Retinal pigment epithelial cell (primary cell): ENCODE measurements at regions not wholly inside any gene's neighbourhood (a gene's known extent, or its start where the extent isn't known, plus 50 kb on each side); places are given as distances from the start of the nearest gene placed in this dataset.

Experiments
- DNase-seq: peaks from one replicate; pipeline ENCODE4 v3.0.0-alpha.2; 2010; ENCODE audit warnings: low read depth
- H3K4me3 ChIP-seq: 2 replicates; pipeline ENCODE4 v1.5.1; 2011; ENCODE audit warnings: mild to moderate bottlenecking, low read length, control low read depth, moderate library complexity
- TF ChIP-seq, protein P1 (sequence below): conservative IDR thresholded peaks from 2 replicates; pipeline ENCODE4 v1.5.1; 2011; ENCODE audit warnings: low read depth, low read length, control low read depth, inconsistent platforms

DNA sequence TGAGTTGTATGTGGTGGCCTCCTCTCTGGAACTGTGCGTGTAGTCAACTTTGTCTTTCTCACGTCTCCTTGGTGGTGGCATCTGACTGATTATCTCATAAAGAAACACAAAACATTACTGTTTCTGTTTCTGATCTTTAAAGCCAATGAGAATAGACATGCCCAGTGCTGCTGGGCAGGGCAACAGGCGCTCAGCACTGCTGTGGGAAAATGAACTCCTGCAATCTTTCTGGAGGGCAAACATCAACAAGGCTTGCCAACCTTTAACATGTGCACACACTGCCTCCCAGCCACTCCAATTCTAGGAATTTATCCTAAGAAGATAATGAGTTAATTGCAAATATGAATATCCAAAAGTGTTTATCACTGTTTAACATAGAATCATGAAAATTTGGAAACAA lies 106.3 kb upstream of the CD93 start:
- TF ChIP-seq, protein P1, sequence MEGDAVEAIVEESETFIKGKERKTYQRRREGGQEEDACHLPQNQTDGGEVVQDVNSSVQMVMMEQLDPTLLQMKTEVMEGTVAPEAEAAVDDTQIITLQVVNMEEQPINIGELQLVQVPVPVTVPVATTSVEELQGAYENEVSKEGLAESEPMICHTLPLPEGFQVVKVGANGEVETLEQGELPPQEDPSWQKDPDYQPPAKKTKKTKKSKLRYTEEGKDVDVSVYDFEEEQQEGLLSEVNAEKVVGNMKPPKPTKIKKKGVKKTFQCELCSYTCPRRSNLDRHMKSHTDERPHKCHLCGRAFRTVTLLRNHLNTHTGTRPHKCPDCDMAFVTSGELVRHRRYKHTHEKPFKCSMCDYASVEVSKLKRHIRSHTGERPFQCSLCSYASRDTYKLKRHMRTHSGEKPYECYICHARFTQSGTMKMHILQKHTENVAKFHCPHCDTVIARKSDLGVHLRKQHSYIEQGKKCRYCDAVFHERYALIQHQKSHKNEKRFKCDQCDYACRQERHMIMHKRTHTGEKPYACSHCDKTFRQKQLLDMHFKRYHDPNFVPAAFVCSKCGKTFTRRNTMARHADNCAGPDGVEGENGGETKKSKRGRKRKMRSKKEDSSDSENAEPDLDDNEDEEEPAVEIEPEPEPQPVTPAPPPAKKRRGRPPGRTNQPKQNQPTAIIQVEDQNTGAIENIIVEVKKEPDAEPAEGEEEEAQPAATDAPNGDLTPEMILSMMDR = no peak
- no peak for DNase-seq
- no peak overlapping the region for H3K4me3 ChIP-seq

DNA sequence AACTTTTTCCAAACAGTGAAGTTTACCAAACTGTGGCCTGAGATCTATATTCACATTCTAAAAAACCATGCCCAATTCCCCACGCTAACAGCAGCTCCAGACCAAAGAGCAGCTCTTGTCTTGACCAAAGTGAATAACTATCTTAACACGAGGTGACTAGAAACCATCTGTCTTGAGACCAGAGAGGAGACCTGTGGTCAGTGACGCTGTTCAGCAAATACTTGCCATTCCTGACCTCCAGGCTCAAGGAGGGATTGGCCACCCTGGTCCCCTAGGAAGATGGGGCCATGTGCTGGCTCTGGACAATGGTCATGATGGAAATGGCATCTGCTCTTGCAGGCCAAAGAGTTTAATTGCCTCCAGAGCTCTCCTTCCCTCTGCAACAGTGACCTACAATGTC lies 104.4 kb upstream of the CD93 start:
- DNase-seq = no peak
- no peak overlapping the region for H3K4me3 ChIP-seq
- TF ChIP-seq, protein P1 = no peak

DNA sequence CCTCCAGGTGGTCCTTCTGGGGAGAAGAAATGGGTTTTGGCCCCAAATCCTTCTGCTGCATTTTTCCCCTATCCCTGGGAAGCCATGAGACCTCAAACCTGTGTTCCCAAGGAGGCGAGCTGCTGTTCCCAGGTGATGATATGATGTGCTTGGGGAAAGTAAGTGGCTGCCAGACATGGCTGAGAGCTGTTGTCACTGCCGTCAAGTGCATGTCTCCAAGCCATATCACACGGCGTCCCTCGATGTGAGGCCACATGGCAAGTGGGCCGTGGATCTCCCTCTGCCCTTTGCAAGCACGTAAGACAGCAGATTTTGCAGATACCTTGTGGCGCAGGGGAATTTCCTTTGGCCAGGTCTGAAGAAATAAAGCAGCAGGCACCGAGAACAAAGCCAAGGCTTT lies 103.7 kb upstream of the CD93 start:
- TF ChIP-seq, protein P1 = no peak
- no peak overlapping the region for H3K4me3 ChIP-seq
- DNase-seq = no peak

DNA sequence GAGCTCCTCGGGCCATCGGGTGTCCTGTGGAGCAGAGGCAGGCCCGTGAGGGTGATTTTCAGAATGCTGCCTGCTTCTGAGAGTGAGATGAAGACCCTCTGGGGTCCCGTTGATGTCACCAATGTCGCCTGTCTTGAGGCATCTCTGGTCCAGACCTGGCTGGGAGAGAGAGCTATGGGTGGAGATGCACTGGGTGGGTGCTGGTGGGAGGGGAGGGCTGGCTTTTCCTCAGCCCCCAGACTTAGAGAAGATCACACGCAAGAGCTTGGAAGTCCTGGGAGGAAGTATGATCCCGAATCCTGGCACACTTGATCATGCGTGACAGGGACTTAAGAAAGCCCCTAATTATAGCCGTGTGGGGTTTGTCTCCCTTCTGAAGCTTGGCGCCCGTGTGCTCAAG lies 103.2 kb upstream of the CD93 start:
- no peak overlapping the region for H3K4me3 ChIP-seq
- no peak for DNase-seq
- TF ChIP-seq, protein P1 = no peak

DNA sequence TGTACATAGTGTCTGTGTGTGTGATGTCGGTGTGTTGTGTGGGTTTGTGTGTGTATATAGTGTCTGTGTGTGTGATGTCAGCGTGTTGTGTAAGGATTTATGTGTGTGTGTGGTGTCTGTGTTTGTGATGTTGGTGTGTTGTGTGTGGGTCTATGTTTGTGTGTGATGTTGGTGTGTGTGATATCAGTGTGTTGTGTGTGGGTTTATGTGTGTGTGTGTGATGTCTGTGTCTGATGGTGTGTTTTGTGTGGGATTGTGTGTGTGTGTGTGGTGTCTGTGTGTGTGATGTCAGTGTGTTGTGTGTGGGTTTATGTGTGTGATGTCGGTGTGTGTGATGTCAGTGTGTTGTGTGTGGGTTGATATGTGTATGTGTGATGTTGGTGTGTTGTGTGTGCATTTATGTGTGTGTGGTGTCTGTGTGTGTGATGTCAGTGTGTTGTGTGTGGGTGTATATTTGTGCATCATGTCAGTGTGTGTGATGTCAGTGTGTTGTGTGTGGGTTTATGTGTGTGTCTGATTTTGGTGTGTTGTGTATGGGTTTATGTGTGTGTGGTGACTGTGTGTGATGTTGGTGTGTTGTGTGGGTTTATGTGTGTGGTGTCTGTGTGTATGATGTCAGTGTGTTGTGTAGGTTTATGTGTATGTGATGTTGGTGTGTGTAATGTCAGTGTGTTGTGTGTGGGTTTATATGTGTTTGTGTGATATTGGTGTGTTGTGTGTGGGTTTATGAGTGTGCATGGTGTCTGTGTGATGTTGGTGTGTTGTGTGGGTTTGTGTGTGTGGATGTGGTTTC lies 102.4 kb upstream of the CD93 start:
- no peak for DNase-seq
- TF ChIP-seq, protein P1 = no peak
- H3K4me3 ChIP-seq = no peak overlapping the region

DNA sequence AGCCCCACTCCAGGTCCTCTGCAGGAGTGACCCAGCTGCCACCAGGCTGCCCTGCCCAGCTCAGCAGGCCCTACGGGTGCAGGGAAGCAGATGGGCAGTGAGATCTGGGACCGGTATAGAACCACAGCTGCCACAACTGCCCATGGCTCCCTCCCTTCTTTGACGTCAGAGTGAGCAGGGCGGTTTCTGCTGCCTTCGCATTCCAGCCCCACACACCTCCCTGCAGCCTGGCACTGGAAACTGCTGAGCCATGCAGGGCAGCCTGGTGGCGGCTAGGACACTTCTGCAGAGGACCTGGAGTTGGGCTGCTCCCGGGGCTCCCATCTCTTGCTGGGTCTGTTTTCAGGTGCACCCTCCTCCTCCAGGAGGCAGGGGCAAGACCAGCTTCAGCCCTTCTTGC lies 101.6 kb upstream of the CD93 start:
- DNase-seq = peak; percentile 37
- TF ChIP-seq, protein P1 = no peak
- H3K4me3 ChIP-seq = no peak overlapping the region

DNA sequence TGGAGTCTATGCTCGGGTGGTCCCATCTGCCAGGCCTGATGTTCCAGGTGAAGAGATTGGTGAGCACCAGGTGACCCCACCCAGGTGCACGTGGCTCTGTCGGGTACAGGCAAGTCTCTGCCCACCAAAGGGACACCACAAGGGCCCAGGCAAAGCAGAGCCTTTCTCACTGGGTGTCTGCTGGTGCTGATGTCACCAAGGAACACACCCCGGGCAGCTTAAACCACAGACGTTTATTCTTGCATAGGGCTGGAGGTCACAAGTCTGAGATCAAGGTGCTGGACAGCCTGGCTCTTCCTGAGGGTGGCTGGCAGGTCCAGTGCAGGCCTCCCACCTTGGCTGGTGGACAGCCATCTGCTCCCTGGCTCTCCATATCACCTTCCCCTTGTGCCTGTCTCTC lies 100.7 kb upstream of the CD93 start:
- TF ChIP-seq, protein P1 = no peak

More for the DNA sequence above, 100.7 kb upstream of the CD93 start:
- DNase-seq = no peak
- H3K4me3 ChIP-seq = no peak overlapping the region
